ENCODE measurements at regions not wholly inside any gene's neighbourhood (a gene's known extent, or its start where the extent isn't known, plus 50 kb on each side); places are given as distances from the start of the nearest gene placed in this dataset.

DNA sequence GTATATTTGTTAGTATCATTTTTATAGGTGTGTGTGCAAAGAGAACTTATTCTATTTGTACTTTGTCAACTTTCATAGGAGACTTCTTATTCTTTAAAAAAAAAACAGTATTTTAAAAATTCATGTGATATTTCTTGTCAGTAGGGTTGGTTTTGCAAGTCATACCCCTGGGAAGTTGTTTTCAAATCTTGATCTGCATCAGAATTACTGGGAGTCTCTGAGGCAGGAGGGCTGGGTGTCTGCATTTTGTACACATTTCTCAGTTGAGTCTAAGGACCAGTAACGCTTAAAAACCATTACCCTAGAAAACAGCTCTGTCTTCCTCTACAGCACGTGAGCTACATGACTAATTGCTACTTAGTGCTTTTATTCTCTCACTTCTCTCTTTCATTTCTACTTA lies 76.0 kb upstream of the CTTNBP2NL start:
- no peak overlapping the region for H3K27ac ChIP-seq
- TF ChIP-seq, protein P1, sequence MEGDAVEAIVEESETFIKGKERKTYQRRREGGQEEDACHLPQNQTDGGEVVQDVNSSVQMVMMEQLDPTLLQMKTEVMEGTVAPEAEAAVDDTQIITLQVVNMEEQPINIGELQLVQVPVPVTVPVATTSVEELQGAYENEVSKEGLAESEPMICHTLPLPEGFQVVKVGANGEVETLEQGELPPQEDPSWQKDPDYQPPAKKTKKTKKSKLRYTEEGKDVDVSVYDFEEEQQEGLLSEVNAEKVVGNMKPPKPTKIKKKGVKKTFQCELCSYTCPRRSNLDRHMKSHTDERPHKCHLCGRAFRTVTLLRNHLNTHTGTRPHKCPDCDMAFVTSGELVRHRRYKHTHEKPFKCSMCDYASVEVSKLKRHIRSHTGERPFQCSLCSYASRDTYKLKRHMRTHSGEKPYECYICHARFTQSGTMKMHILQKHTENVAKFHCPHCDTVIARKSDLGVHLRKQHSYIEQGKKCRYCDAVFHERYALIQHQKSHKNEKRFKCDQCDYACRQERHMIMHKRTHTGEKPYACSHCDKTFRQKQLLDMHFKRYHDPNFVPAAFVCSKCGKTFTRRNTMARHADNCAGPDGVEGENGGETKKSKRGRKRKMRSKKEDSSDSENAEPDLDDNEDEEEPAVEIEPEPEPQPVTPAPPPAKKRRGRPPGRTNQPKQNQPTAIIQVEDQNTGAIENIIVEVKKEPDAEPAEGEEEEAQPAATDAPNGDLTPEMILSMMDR (conservative IDR thresholded peaks at IDR 0.05): no peak

DNA sequence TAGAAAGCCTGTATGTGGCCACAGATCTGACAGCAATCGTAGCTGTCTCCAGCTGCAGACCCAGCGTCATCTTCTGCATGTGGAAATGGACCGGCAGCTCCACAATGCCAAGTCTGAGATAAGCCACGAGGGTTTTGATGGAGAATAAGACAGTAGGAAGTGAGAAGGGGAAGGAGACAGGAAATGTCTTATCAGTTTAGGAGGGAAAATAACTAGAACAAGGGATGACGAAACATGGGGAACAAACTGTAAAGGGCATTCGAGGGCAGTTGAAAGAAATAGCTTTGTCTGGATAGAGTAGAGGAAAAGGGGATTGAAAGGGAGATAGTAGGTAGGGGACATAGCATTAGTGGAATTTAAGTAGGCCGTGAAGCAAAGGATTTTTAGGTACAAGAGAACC lies 74.0 kb upstream of the CTTNBP2NL start:
- TF ChIP-seq, protein P1 (conservative IDR thresholded peaks at IDR 0.05): no peak
- H3K27ac ChIP-seq: no peak overlapping the region

DNA sequence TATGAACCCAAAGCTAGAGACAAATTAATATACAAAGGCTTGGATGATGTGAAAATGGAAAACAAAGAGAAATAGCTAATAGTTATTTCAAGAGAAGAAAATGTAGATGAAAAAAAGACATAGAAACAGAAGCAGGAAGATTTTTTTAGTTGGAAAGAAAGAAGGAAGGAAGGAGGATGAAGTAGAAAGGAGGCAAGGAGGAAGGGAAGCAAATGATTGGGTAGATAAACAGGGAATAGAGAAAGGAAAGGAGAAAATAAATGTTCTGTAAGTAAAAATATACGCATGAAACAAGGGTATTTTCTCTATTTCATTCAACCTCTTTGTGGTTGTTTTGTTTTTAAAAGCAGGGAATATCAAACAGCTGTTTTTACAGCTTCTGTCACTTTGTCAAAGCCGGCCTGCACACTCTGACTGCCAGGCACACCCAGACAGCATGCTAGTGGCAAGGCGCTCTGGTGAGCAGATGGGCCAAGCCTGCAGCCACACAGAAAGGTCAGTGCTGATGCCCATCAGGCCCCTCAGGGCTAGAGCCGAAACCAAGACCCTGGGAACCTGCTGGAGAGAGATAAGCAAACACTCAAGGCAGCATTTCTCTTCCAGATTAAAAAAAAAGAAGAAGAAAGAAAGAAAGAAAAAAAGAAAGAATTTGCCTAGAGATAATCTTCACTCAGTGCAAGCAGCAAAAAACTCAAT lies 72.9 kb upstream of the CTTNBP2NL start:
- H3K27ac ChIP-seq: no peak overlapping the region
- TF ChIP-seq, protein P1 (conservative IDR thresholded peaks at IDR 0.05): no peak

DNA sequence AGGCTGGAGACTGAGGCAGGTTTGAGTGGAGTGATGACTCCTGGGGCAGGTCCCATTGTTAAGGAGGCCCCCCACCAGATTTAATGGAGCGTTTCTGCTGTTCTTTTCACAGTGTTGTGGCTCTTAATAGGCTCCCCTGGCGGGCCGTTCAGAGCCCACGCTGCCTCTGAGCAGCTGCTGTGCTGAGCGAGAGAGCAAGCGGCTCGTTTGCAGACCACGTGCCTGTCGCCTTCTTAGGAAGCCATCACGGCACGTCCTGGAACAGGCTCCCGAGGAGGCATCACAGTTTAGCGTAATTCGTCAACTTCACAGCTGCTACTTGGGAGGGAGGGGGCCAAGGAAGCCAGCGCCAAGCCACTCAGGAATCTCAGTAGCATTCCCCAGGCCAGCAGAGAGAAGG lies 70.5 kb upstream of the CTTNBP2NL start:
- no peak overlapping the region for H3K27ac ChIP-seq

DNA sequence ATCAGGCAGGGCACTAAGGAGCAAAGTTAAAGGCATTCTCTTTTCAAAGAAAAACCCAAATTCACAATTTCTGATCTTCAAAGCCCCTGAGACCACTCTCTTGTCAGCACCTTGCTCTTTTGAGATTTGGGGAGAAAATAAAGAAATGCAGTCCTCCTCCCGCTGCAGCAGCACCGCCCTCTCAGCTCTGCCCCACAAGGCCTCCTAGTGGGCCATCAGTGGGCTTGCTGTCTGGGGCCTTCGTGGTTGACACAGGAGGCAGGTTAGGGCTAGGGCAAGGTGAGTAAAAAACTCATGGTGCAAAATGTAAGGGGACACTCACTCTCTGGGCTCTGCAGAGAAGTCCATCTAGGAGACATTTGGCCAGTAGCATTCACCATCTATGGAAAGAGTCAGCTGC lies 67.4 kb upstream of the CTTNBP2NL start:
- H3K27ac ChIP-seq: no peak overlapping the region
- TF ChIP-seq, protein P1 (conservative IDR thresholded peaks at IDR 0.05): no peak

More for the DNA sequence above, 70.5 kb upstream of the CTTNBP2NL start:
- TF ChIP-seq, protein P1 (conservative IDR thresholded peaks at IDR 0.05): no peak

DNA sequence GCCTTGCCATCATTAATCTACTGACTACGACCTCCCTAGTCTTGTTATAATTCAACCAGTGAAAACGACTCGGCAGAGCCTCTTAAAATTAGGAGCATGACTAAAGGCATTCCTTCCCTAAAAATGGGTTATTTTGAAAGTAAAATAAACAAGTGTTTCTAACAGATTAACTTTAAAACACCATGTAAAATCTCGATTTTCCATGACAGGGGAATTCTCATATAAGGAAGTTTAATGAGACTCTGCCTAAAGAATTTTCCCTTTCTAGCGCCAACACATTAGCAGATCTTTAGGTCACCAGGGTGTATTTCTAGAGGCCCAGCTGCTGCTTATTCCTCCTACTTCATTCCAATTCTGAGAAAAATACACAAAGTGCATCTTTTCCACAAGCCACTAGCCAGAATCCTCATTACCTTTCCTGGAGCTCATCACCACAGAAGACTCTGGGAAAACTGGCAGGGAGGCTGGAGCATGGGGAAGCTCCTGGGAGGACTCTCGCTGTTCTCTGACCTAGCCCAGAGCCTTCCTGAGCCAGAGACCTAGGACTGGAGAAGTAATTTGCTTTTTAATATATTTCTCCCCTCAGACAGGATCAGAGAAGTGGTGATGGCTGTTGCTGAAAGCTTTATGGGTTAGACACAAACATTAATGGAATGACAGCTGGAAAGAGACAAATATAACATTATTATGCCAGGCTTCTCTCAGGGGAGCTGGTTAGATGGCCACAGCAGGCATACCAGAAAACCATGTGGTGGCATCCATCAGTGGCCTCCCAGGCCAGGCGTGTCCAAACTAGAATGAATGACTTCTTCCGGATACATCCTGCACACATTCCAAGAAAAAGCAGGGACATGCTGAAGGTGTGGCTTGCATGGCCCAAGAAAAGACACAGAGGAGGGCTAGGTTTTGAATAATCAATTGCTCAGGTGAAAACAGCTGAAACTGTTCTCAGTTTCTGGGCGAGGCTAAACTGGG lies 63.6 kb upstream of the CTTNBP2NL start:
- TF ChIP-seq, protein P1 (conservative IDR thresholded peaks at IDR 0.05): no peak
- no peak overlapping the region for H3K27ac ChIP-seq

DNA sequence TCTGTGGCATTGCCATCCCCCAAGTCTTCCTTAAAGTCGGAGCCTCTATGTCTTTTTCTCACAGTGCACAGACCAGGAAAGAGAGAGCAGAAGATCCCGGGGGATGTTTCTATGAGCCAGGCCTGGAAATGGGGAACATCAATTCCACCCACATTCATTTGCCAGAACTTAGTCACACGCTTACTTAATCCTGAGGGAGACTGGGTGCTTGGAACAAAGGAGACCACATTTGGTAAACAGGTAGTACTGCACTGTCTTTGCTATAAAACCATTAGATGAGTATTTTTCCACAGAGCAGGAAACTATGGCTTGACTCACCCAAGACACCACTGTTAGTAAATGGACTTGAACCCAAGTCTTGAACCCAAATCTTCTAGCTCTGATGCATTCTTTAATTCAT lies 60.7 kb upstream of the CTTNBP2NL start:
- H3K27ac ChIP-seq: no peak overlapping the region
- TF ChIP-seq, protein P1 (conservative IDR thresholded peaks at IDR 0.05): no peak
